Calu3 (cell line): ENCODE measurements at regions not wholly inside any gene's neighbourhood (a gene's known extent, or its start where the extent isn't known, plus 50 kb on each side); places are given as distances from the start of the nearest gene placed in this dataset.

Source experiments
- BruUV-seq: library from RNA; stranded (reverse); fragments of 400-500 nt; replicated peaks from 2 replicates; lab custom pipeline; 2021; lab: Mats Ljungman, UMichigan
- CTCF ChIA-PET: fragments of 300-600 bp; sonication (Branson Sonifier 250); formaldehyde crosslinking; loops from one replicate; lab custom pipeline; 2022; ENCODE audit warnings: antibody characterized with exemption; lab: Charles Lee
- DNase-seq: peaks from one replicate; pipeline ENCODE4 v3.0.0; 2022
- H3K27ac Mint-ChIP-seq: one replicate; pipeline ENCODE4 v1.8.0; 2022; ENCODE audit warnings: mixed read lengths; ENCODE audit not compliant: unreplicated experiment
- H3K27me3 Mint-ChIP-seq: one replicate; pipeline ENCODE4 v1.8.0; 2022; ENCODE audit warnings: mixed read lengths; ENCODE audit not compliant: unreplicated experiment
- H3K36me3 Mint-ChIP-seq: one replicate; pipeline ENCODE4 v1.8.0; 2022; ENCODE audit warnings: mild to moderate bottlenecking, moderate library complexity, mixed read lengths; ENCODE audit not compliant: insufficient read depth, unreplicated experiment
- H3K4me1 Mint-ChIP-seq: one replicate; pipeline ENCODE4 v1.8.0; 2022; ENCODE audit warnings: mild to moderate bottlenecking, low read depth, mixed read lengths; ENCODE audit not compliant: unreplicated experiment
- H3K4me3 Mint-ChIP-seq: one replicate; pipeline ENCODE4 v1.8.0; 2022; ENCODE audit warnings: mild to moderate bottlenecking, low read depth, moderate library complexity, mixed read lengths; ENCODE audit not compliant: unreplicated experiment
- H3K9me3 Mint-ChIP-seq: one replicate; pipeline ENCODE4 v1.8.0; 2022; ENCODE audit warnings: low read depth, mixed read lengths; ENCODE audit not compliant: unreplicated experiment
- CTCF ChIP-seq: fragments of 200-600 bp; IDR thresholded peaks from one replicate; pipeline ENCODE4 v1.8.0; 2022; ENCODE audit warnings: antibody characterized with exemption; ENCODE audit not compliant: unreplicated experiment
- intact Hi-C: fragments of 100-400 bp; cut with micrococcal nuclease; formaldehyde crosslinking; loops from one replicate; pipeline ENCODE4 v1.10.0; 2022; ENCODE audit not compliant: unreplicated experiment

- no peak for TF ChIP-seq CTCF
- no peak overlapping the region for H3K4me3 Mint-ChIP-seq
- H3K9me3 Mint-ChIP-seq, result no peaks in the 10 kb centered on the region
- CTCF ChIA-PET, result no interaction called here
- DNase-seq, result no peak
- BruUV-seq, result no TSS peak
- intact Hi-C loops, result no loop called here
- H3K36me3 Mint-ChIP-seq, result no peaks in the 10 kb centered on the region
- H3K27ac Mint-ChIP-seq, result no peak overlapping the region
- no peaks in the 10 kb centered on the region for H3K27me3 Mint-ChIP-seq
- H3K4me1 Mint-ChIP-seq, result no peaks in the 10 kb centered on the region
Measured at GRCh38 chr18:28884304-28884703, 707.4 kb upstream of the CDH2 start.

GRCh38 chr18:28880856-28881255, 703.9 kb upstream of the CDH2 start:
- H3K27ac Mint-ChIP-seq, result no peak overlapping the region
- no TSS peak for BruUV-seq
- no peak overlapping the region for H3K4me3 Mint-ChIP-seq
- CTCF ChIA-PET, result interaction anchor here (0.6 kb wide), 1 partner anchor 15 kb away, joined by 3 read pairs; no protein-coding TSS in a partner anchor
- intact Hi-C loops, result no loop called here
- TF ChIP-seq CTCF, result no peak
- no peaks in the 10 kb centered on the region for H3K27me3 Mint-ChIP-seq
- no peaks in the 10 kb centered on the region for H3K36me3 Mint-ChIP-seq
- H3K4me1 Mint-ChIP-seq, result no peaks in the 10 kb centered on the region
- H3K9me3 Mint-ChIP-seq, result no peaks in the 10 kb centered on the region
- no peak for DNase-seq

- H3K9me3 Mint-ChIP-seq, result no peaks in the 10 kb centered on the region
- no peaks in the 10 kb centered on the region for H3K4me1 Mint-ChIP-seq
- H3K36me3 Mint-ChIP-seq, result no peaks in the 10 kb centered on the region
- H3K27me3 Mint-ChIP-seq, result no peaks in the 10 kb centered on the region
- DNase-seq, result no peak
- intact Hi-C loops, result no loop called here
- no peak overlapping the region for H3K4me3 Mint-ChIP-seq
- BruUV-seq, result no TSS peak
- no peak overlapping the region for H3K27ac Mint-ChIP-seq
- CTCF ChIA-PET, result no interaction called here
- TF ChIP-seq CTCF, result no peak
Measured at GRCh38 chr18:28875059-28875458, 698.1 kb upstream of the CDH2 start.

- no peaks in the 10 kb centered on the region for H3K27me3 Mint-ChIP-seq
- no peaks in the 10 kb centered on the region for H3K4me1 Mint-ChIP-seq
- no peak for TF ChIP-seq CTCF
- intact Hi-C loops, result no loop called here
- H3K4me3 Mint-ChIP-seq, result no peak overlapping the region
- no TSS peak for BruUV-seq
- CTCF ChIA-PET, result no interaction called here
- peaks cover 5% of the 10 kb centered on the region for H3K9me3 Mint-ChIP-seq
- DNase-seq, result no peak
- no peaks in the 10 kb centered on the region for H3K36me3 Mint-ChIP-seq
- H3K27ac Mint-ChIP-seq, result no peak overlapping the region
Measured at GRCh38 chr18:28863396-28863795, 686.5 kb upstream of the CDH2 start.
